ENCODE measurements at regions not wholly inside any gene's neighbourhood (a gene's known extent, or its start where the extent isn't known, plus 50 kb on each side); places are given as distances from the start of the nearest gene placed in this dataset.

DNA sequence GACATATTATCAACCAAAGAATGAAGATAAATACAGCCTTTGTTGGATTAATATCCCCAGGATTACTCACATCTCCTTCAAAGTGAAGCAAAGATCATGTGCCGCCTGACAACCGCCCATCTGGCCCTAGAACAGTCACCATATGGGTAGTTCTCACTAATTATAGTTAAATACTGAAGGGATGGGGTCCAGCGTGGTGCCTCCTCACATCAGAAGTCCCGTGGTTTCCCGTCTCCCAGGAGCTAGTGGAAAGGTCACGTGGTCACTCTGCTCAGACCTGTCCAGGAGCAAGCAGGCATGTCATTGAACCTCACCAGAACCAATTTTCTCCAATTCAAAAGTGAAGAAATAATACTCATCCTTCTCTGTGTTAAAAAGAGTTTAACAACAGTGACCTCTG lies 434.5 kb downstream of the SHISA9 start:
- TF ChIP-seq, protein P1, sequence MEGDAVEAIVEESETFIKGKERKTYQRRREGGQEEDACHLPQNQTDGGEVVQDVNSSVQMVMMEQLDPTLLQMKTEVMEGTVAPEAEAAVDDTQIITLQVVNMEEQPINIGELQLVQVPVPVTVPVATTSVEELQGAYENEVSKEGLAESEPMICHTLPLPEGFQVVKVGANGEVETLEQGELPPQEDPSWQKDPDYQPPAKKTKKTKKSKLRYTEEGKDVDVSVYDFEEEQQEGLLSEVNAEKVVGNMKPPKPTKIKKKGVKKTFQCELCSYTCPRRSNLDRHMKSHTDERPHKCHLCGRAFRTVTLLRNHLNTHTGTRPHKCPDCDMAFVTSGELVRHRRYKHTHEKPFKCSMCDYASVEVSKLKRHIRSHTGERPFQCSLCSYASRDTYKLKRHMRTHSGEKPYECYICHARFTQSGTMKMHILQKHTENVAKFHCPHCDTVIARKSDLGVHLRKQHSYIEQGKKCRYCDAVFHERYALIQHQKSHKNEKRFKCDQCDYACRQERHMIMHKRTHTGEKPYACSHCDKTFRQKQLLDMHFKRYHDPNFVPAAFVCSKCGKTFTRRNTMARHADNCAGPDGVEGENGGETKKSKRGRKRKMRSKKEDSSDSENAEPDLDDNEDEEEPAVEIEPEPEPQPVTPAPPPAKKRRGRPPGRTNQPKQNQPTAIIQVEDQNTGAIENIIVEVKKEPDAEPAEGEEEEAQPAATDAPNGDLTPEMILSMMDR (IDR thresholded peaks at IDR 0.05; ENCODE audit: low read length): no peak
- TF ChIP-seq EZH2 (IDR thresholded peaks at IDR 0.05; ENCODE audit: borderline replicate concordance, low read length): no peak
